ENCODE measurements at regions not wholly inside any gene's neighbourhood (a gene's known extent, or its start where the extent isn't known, plus 50 kb on each side); places are given as distances from the start of the nearest gene placed in this dataset.

DNA sequence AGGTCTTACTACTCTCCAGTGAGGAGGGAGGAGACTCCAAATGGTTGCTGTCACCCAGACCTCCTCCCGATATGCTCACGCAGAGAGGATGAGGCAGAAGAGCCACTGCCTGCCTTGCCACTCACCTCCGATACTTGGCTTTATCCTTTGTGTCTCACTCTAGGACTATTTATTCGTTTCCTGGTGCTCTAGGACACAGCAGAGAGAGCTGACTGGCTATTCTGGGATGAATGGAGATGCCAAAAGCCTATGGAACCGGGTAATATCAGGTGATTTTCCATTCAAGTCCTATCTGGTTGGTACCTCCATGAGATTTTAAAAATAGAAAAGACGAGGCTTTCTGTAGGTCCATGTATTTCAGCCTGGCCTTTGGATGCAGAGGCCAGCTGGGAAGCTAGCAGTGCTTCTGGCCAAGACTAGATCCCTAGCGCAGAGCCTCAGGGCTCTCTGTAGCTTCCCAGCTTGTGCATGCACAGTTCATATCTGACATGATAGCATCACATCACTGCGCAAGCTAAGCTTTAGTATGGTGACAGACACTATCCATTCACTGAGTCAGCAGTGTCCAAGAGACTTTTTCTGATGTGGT is 239.0 kb upstream of the ANKRD30A start:
- no peak overlapping the region for H3K4me3 Mint-ChIP-seq
- H3K27me3 Mint-ChIP-seq = no peaks in the 10 kb centered on the region
- no peaks in the 10 kb centered on the region for H3K27me3 ChIP-seq (replicated peaks in 1 of 2; ENCODE audit: control insufficient read depth in 2 of 2, extremely low read depth in 1 of 2, insufficient read depth in 2 of 2, low read length in 1 of 2)
- CTCF ChIA-PET = no interaction called here
- H3K4me1 ChIP-seq (ENCODE audit: control insufficient read depth in 1 of 2, extremely low read depth in 1 of 2, insufficient read depth in 2 of 2, low read length in 2 of 2) = no peaks in the 10 kb centered on the region
- DNase-seq (no peak), ATAC-seq (replicated peaks in 1 of 4) (no peak)
- POLR2A ChIA-PET = no interaction called here
- no peaks in the 10 kb centered on the region for H3K36me3 Mint-ChIP-seq
- H3K27ac Mint-ChIP-seq = no peak overlapping the region
- no peaks in the 10 kb centered on the region for H3K36me3 ChIP-seq (ENCODE audit: control insufficient read depth in 2 of 2, extremely low read depth in 1 of 2, insufficient read depth in 1 of 2, low read length in 1 of 2)
- H3K4me1 Mint-ChIP-seq = no peaks in the 10 kb centered on the region
- no peaks in the 10 kb centered on the region for H3K9me3 ChIP-seq
- H3K27ac ChIP-seq (ENCODE audit: low read length) = no peak overlapping the region
- no peaks in the 10 kb centered on the region for H3K9me3 Mint-ChIP-seq
- H3K4me3 ChIP-seq (ENCODE audit: control insufficient read depth in 1 of 2, extremely low read depth in 1 of 2, low read length in 1 of 2) = no peak overlapping the region
- WGBS (ENCODE audit: insufficient coverage) = 83% methylated on average over 7 of the region's 8 CpGs

DNA sequence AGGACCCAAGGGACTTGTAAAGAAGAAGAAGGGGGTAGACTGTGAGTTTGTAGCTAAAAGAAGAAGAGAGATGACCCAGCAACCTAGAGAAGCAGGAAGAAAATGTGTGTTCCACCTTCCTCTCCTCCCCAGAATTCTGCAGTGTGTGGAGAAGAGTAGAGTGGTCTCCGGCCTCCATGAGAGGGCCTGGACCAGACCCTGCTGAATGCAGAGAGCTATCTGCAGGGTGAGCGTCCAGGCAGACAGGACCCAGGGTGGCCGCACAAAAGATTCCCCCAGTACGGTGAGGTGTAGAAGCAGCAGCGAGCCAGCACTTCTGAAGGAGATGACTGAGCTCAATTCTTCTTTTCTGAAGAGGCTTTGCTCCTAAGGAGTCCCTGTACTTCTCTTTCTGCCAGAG is 239.7 kb upstream of the ANKRD30A start:
- no peak overlapping the region for H3K27ac Mint-ChIP-seq
- ChIA-PET CTCF (no interaction called here), POLR2A (no interaction called here)
- H3K9me3 ChIP-seq = no peaks in the 10 kb centered on the region
- no peak overlapping the region for H3K4me3 Mint-ChIP-seq
- H3K4me3 ChIP-seq (ENCODE audit: control insufficient read depth in 1 of 2, extremely low read depth in 1 of 2, low read length in 1 of 2) = no peak overlapping the region
- H3K27me3 ChIP-seq (replicated peaks in 1 of 2; ENCODE audit: control insufficient read depth in 2 of 2, extremely low read depth in 1 of 2, insufficient read depth in 2 of 2, low read length in 1 of 2) = no peaks in the 10 kb centered on the region
- no peaks in the 10 kb centered on the region for H3K36me3 ChIP-seq (ENCODE audit: control insufficient read depth in 2 of 2, extremely low read depth in 1 of 2, insufficient read depth in 1 of 2, low read length in 1 of 2)
- no peaks in the 10 kb centered on the region for H3K4me1 ChIP-seq (ENCODE audit: control insufficient read depth in 1 of 2, extremely low read depth in 1 of 2, insufficient read depth in 2 of 2, low read length in 2 of 2)
- no peaks in the 10 kb centered on the region for H3K27me3 Mint-ChIP-seq
- H3K27ac ChIP-seq (ENCODE audit: low read length) = no peak overlapping the region
- no peaks in the 10 kb centered on the region for H3K4me1 Mint-ChIP-seq
- DNase-seq (no peak), ATAC-seq (replicated peaks in 1 of 4) (no peak)
- WGBS (ENCODE audit: insufficient coverage) = 86% methylated on average over 4 of the region's 5 CpGs
- H3K9me3 Mint-ChIP-seq = no peaks in the 10 kb centered on the region
- no peaks in the 10 kb centered on the region for H3K36me3 Mint-ChIP-seq

DNA sequence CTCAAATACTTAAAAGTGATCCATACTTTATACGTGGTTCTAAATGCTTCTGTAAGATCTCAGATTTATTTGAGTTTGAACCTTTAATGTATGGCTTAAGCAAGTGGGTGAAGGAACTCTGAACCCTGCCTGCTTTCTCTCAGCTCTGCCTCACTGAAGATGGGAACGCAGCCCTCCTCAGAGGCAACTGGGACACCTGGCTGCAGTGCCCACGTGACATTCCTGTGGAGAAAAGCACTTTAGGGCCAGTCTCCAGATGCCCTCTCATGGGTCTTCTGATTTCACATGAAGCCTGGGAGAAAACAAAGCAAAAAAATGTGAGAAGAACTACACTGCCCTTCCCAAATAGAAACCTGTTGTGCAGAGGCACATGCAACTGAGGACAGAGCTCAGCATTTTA is 242.6 kb upstream of the ANKRD30A start:
- no peaks in the 10 kb centered on the region for H3K36me3 Mint-ChIP-seq
- Histone ChIP-seq H3K27me3 (replicated peaks in 1 of 2; ENCODE audit: control insufficient read depth in 2 of 2, extremely low read depth in 1 of 2, insufficient read depth in 2 of 2, low read length in 1 of 2) (no peaks in the 10 kb centered on the region), H3K9me3 (no peaks in the 10 kb centered on the region), H3K4me1 (ENCODE audit: control insufficient read depth in 1 of 2, extremely low read depth in 1 of 2, insufficient read depth in 2 of 2, low read length in 2 of 2) (no peaks in the 10 kb centered on the region), H3K36me3 (ENCODE audit: control insufficient read depth in 2 of 2, extremely low read depth in 1 of 2, insufficient read depth in 1 of 2, low read length in 1 of 2) (no peaks in the 10 kb centered on the region), H3K4me3 (ENCODE audit: control insufficient read depth in 1 of 2, extremely low read depth in 1 of 2, low read length in 1 of 2) (no peak overlapping the region), H3K27ac (ENCODE audit: low read length) (no peak overlapping the region)
- ATAC-seq (replicated peaks in 1 of 4) (no peak), DNase-seq (no peak)
- H3K4me3 Mint-ChIP-seq = no peak overlapping the region
- WGBS (ENCODE audit: insufficient coverage) = 67% methylated on average over 1 of the region's 3 CpGs
- ChIA-PET CTCF (no interaction called here), POLR2A (no interaction called here)
- no peaks in the 10 kb centered on the region for H3K27me3 Mint-ChIP-seq
- no peak overlapping the region for H3K27ac Mint-ChIP-seq
- no peaks in the 10 kb centered on the region for H3K9me3 Mint-ChIP-seq
- no peaks in the 10 kb centered on the region for H3K4me1 Mint-ChIP-seq

DNA sequence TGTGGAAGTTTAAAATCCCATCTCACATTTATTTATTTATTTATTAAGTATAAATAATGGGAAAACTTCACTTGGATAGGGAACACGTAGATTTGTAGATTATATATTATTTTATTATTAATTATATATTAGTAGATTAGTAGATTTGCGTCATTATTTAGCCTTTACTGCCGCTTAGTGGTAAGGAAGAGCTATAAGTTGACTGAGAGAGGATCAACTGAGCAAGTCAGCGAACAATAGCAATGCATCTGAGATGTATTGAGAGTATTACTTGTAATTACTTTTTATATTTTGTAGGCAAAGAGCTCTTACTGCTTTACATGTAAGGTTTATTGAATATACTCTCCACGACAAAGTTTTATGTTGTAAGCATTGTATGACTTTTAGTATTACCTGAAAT is 244.5 kb upstream of the ANKRD30A start:
- ChIA-PET CTCF (interaction anchor here (0.7 to 1.1 kb wide), 2 partner anchors 1246 kb away, joined by 4 to 5 read pairs; no protein-coding TSS in a partner anchor), POLR2A (no interaction called here)
- Mint-ChIP-seq H3K9me3 (no peaks in the 10 kb centered on the region), H3K27me3 (no peaks in the 10 kb centered on the region), H3K4me3 (no peak overlapping the region), H3K36me3 (no peaks in the 10 kb centered on the region), H3K27ac (no peak overlapping the region), H3K4me1 (no peaks in the 10 kb centered on the region)
- Histone ChIP-seq H3K4me1 (ENCODE audit: control insufficient read depth in 1 of 2, extremely low read depth in 1 of 2, insufficient read depth in 2 of 2, low read length in 2 of 2) (no peaks in the 10 kb centered on the region), H3K27ac (ENCODE audit: low read length) (no peak overlapping the region), H3K9me3 (no peaks in the 10 kb centered on the region), H3K27me3 (replicated peaks in 1 of 2; ENCODE audit: control insufficient read depth in 2 of 2, extremely low read depth in 1 of 2, insufficient read depth in 2 of 2, low read length in 1 of 2) (no peaks in the 10 kb centered on the region), H3K4me3 (ENCODE audit: control insufficient read depth in 1 of 2, extremely low read depth in 1 of 2, low read length in 1 of 2) (no peak overlapping the region), H3K36me3 (ENCODE audit: control insufficient read depth in 2 of 2, extremely low read depth in 1 of 2, insufficient read depth in 1 of 2, low read length in 1 of 2) (no peaks in the 10 kb centered on the region)
- DNase-seq (peak in 1 of 35 experiments; percentile 10), ATAC-seq (replicated peaks in 1 of 4) (no peak)
- no CpG with 5 or more reads among the region's 5 CpGs for WGBS (ENCODE audit: insufficient coverage)

DNA sequence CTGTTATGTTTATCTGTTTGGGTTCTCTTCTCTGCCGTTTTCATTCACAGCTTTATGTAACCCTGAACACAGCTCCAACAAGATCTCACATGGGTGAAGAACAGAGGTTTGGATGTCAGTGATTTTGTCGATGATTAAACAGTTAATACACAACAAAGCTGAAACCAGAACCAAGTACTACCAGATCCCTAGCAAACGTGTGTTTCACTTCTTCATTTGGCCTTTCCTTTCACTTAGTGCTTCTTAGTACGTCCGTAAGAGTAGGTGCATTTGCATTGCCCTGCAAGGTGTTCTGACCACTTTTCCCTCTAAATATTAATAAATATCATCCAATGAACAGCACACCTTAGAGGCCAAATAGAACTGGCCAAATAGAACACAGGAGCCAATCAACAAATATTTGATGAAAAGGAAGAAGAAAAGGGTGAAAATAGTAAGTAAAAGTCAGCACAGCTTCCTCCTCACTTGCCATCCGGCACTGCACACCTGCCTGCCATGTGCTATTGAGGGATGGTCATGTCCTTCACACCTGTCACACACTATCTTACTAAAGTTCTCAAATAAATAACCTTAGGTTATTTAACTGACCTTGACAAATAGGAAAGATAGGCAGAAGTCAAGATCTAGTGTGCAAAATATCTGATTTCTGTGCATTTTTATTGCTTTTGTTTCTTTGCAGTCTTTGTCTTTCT is 252.6 kb upstream of the ANKRD30A start:
- 29% methylated on average over 1 of the region's 6 CpGs for WGBS (ENCODE audit: insufficient coverage)
- CTCF ChIA-PET = no interaction called here

DNA sequence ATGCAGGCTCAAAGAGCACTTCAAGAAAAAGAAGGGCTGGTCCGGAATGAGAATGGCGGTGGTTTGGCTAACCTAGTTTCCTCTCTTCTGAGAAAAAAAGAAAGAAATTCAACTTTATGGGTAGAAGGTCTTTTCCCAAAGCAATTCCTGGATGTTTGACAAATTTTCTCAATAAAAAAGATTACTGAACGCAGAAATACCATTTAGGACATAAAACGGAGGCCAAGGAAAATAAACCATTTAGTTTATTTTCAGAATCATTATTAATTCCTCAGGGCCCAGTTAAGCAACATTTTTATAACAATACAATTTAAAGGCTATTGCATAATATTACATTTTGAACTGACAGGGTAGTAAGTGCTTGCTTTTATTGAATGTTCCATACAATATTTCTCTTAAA is 284.6 kb upstream of the ANKRD30A start:
- Mint-ChIP-seq H3K4me3 (no peak overlapping the region), H3K9me3 (peaks cover 3 to 8% (median 8%) of the 10 kb centered on the region in 3 donors), H3K27ac (no peak overlapping the region), H3K27me3 (no peaks in the 10 kb centered on the region), H3K4me1 (no peaks in the 10 kb centered on the region), H3K36me3 (no peaks in the 10 kb centered on the region)
- Histone ChIP-seq H3K36me3 (ENCODE audit: control insufficient read depth in 2 of 2, extremely low read depth in 1 of 2, insufficient read depth in 1 of 2, low read length in 1 of 2) (no peaks in the 10 kb centered on the region), H3K4me3 (ENCODE audit: control insufficient read depth in 1 of 2, extremely low read depth in 1 of 2, low read length in 1 of 2) (no peak overlapping the region), H3K27ac (ENCODE audit: low read length) (no peak overlapping the region), H3K4me1 (ENCODE audit: control insufficient read depth in 1 of 2, extremely low read depth in 1 of 2, insufficient read depth in 2 of 2, low read length in 2 of 2) (no peaks in the 10 kb centered on the region), H3K27me3 (replicated peaks in 1 of 2; ENCODE audit: control insufficient read depth in 2 of 2, extremely low read depth in 1 of 2, insufficient read depth in 2 of 2, low read length in 1 of 2) (no peaks in the 10 kb centered on the region), H3K9me3 (no peaks in the 10 kb centered on the region)
- DNase-seq = no peak
- no peak for ATAC-seq (replicated peaks in 1 of 4)
- POLR2A ChIA-PET = no interaction called here
- WGBS (ENCODE audit: insufficient coverage) = no CpG with 5 or more reads among the region's 4 CpGs
- CTCF ChIA-PET = no interaction called here

More for the DNA sequence above, 252.6 kb upstream of the ANKRD30A start:
- H3K27ac Mint-ChIP-seq = no peak overlapping the region
- H3K27ac ChIP-seq (ENCODE audit: low read length) = no peak overlapping the region
- POLR2A ChIA-PET = no interaction called here
- peaks cover 0 to 3% (median 0%) of the 10 kb centered on the region in 3 donors for H3K9me3 Mint-ChIP-seq
- no peaks in the 10 kb centered on the region for H3K4me1 Mint-ChIP-seq
- H3K4me1 ChIP-seq (ENCODE audit: control insufficient read depth in 1 of 2, extremely low read depth in 1 of 2, insufficient read depth in 2 of 2, low read length in 2 of 2) = no peaks in the 10 kb centered on the region
- no peaks in the 10 kb centered on the region for H3K36me3 ChIP-seq (ENCODE audit: control insufficient read depth in 2 of 2, extremely low read depth in 1 of 2, insufficient read depth in 1 of 2, low read length in 1 of 2)
- H3K4me3 ChIP-seq (ENCODE audit: control insufficient read depth in 1 of 2, extremely low read depth in 1 of 2, low read length in 1 of 2) = no peak overlapping the region
- ATAC-seq (replicated peaks in 1 of 4) = no peak
- H3K9me3 ChIP-seq = no peaks in the 10 kb centered on the region
- no peak for DNase-seq
- no peaks in the 10 kb centered on the region for H3K27me3 ChIP-seq (replicated peaks in 1 of 2; ENCODE audit: control insufficient read depth in 2 of 2, extremely low read depth in 1 of 2, insufficient read depth in 2 of 2, low read length in 1 of 2)
- H3K27me3 Mint-ChIP-seq = no peaks in the 10 kb centered on the region
- no peak overlapping the region for H3K4me3 Mint-ChIP-seq
- H3K36me3 Mint-ChIP-seq = no peaks in the 10 kb centered on the region

DNA sequence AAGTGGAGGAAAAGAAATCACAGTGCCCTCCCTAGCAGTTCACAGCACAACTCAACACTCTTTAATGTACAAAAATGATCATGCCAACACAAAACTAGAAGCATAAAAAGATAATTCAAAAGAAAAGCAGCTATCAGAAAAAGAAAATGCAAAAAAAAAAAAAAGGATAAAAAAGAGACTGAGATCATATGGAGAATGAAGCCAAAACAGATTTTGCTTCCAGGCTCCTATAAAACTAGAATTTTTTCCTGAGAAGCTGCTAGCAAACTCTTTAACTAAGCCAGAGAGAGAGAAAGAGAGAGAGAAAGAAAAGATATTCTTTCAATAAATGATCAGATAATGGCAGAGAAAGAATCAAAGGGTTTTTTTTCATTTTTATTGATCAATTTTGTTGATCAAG is 288.0 kb upstream of the ANKRD30A start:
- Histone ChIP-seq H3K4me1 (ENCODE audit: control insufficient read depth in 1 of 2, extremely low read depth in 1 of 2, insufficient read depth in 2 of 2, low read length in 2 of 2) (no peaks in the 10 kb centered on the region), H3K27ac (ENCODE audit: low read length) (no peak overlapping the region), H3K9me3 (no peaks in the 10 kb centered on the region), H3K4me3 (ENCODE audit: control insufficient read depth in 1 of 2, extremely low read depth in 1 of 2, low read length in 1 of 2) (no peak overlapping the region), H3K36me3 (ENCODE audit: control insufficient read depth in 2 of 2, extremely low read depth in 1 of 2, insufficient read depth in 1 of 2, low read length in 1 of 2) (no peaks in the 10 kb centered on the region), H3K27me3 (replicated peaks in 1 of 2; ENCODE audit: control insufficient read depth in 2 of 2, extremely low read depth in 1 of 2, insufficient read depth in 2 of 2, low read length in 1 of 2) (no peaks in the 10 kb centered on the region)
- H3K36me3 Mint-ChIP-seq = no peaks in the 10 kb centered on the region
- ATAC-seq (replicated peaks in 1 of 4) = no peak
- H3K9me3 Mint-ChIP-seq = peaks cover 3 to 8% (median 8%) of the 10 kb centered on the region in 3 donors
- DNase-seq = no peak
- no peak overlapping the region for H3K4me3 Mint-ChIP-seq
- POLR2A ChIA-PET = no interaction called here
- CTCF ChIA-PET = no interaction called here
- no peak overlapping the region for H3K27ac Mint-ChIP-seq
- H3K27me3 Mint-ChIP-seq = no peaks in the 10 kb centered on the region
- no peaks in the 10 kb centered on the region for H3K4me1 Mint-ChIP-seq
